AG04449 (cell line): ENCODE measurements at regions not wholly inside any gene's neighbourhood (a gene's known extent, or its start where the extent isn't known, plus 50 kb on each side); places are given as distances from the start of the nearest gene placed in this dataset.

Experiments
- CTCF ChIA-PET: fragments of 350-600 bp; formaldehyde crosslinking; extraction: SDS; loops from one replicate; lab custom pipeline; 2021; ENCODE audit warnings: antibody characterized with exemption; lab: Yijun Ruan, JAX
- POLR2A ChIA-PET: fragments of 400-600, 350-600 bp; formaldehyde crosslinking; extraction: SDS; loops from one replicate; lab custom pipeline; 2020; ENCODE audit warnings: antibody characterized with exemption, inconsistent platforms; lab: Yijun Ruan, JAX
- DNase-seq: peaks from one replicate; pipeline ENCODE4 v3.0.0-alpha.2; 2010; ENCODE audit warnings: low read depth, low spot score
- H3K4me3 ChIP-seq: 2 replicates; pipeline ENCODE4 v1.5.1; 2011; ENCODE audit warnings: low read depth, mild to moderate bottlenecking, control low read depth, low read length
- TF ChIP-seq, protein P1 (sequence below): IDR thresholded peaks from one replicate; pipeline ENCODE4 v1.5.1; 2011; ENCODE audit warnings: mild to moderate bottlenecking, moderate library complexity, low read length, control low read depth, inconsistent platforms; ENCODE audit not compliant: insufficient read depth; ENCODE audit errors: missing control alignments

DNA sequence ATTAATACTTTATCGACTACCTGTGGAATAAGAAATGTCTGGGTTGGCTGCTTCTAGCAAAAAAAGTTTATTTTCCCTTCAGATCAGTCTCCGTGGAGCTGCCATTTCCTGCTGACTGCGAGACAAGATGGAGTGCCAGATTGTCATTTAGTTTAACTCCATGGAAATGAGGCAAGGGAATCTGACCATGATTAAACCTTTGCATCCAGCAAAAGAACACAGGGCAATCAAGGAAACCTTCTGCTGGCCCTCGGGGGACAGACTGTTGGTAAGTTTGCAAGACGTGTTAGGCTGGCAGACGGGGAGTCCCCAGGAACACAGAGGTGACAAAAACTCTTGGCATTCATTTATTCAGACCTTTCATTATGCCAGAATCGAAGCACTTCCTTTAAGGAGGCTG lies 52.2 kb upstream of the SPACA1 start:
- POLR2A ChIA-PET: interaction anchor here (0.6 kb wide), 1 partner anchor 121 kb away, joined by 3 read pairs; no protein-coding TSS in a partner anchor
- TF ChIP-seq, protein P1, sequence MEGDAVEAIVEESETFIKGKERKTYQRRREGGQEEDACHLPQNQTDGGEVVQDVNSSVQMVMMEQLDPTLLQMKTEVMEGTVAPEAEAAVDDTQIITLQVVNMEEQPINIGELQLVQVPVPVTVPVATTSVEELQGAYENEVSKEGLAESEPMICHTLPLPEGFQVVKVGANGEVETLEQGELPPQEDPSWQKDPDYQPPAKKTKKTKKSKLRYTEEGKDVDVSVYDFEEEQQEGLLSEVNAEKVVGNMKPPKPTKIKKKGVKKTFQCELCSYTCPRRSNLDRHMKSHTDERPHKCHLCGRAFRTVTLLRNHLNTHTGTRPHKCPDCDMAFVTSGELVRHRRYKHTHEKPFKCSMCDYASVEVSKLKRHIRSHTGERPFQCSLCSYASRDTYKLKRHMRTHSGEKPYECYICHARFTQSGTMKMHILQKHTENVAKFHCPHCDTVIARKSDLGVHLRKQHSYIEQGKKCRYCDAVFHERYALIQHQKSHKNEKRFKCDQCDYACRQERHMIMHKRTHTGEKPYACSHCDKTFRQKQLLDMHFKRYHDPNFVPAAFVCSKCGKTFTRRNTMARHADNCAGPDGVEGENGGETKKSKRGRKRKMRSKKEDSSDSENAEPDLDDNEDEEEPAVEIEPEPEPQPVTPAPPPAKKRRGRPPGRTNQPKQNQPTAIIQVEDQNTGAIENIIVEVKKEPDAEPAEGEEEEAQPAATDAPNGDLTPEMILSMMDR: no peak
- CTCF ChIA-PET: no interaction called here
- H3K4me3 ChIP-seq: no peak overlapping the region
- no peak for DNase-seq

DNA sequence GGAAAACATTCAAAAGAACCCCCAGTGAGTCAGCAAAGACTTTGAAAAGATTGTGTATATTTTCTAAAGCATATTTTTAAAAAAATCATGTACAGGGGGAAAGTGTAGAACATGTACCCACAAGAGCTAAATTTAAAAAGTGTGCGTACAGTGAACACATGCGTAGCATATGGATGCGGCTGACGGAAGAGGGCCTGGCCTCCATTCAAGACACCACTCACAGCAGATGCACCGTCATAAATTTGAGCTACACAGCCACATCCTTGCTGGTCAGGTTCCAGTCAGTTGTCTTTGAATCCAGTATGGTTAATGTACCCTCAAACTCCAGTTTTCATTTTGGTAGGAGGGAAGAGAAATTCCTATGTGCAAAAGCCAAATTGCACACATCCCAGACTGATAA lies 54.3 kb upstream of the SPACA1 start:
- TF ChIP-seq, protein P1: no peak
- ChIA-PET POLR2A (no interaction called here), CTCF (no interaction called here)
- no peak overlapping the region for H3K4me3 ChIP-seq
- DNase-seq: no peak

DNA sequence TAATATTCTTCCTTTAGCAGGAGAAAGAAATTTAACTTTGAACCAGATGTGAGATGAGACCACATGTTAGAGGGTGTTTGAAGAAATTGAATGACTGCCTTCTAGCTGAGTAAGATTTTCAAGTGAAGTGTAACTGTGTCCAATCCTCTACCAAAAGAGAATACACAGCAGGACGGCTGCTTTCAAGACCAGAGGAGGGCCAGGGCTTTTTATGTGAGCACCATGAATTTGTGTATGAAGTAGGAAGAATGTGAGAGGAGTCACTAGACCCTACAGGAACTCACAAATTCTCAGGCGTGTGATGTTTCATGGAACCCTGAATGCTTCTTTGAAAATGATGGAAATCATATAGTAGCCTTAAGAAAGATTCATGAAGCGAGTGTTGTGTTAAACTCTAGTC lies 56.8 kb upstream of the SPACA1 start:
- CTCF ChIA-PET: no interaction called here
- H3K4me3 ChIP-seq: no peak overlapping the region
- POLR2A ChIA-PET: no interaction called here
- TF ChIP-seq, protein P1: no peak
- DNase-seq: no peak

DNA sequence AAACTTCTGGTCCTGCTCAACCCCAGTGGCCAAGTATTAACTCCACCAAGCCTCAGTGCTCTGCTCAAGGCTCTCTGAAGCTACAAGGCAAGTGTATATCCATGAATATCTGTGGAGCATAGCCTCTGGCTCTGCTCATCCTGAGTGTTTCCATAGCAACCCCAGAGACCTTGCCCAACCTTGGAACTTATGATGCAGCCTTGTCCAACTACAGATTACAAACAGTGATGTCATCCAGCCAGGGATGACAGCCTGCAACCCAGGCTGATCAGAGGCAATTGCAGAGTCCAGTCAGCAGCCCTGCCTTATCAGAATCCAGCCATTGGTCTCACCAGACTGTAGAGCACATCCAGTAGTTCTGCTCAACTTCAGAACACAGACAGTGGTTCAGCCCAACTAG lies 65.5 kb upstream of the SPACA1 start:
- TF ChIP-seq, protein P1: no peak
- ChIA-PET POLR2A (no interaction called here), CTCF (no interaction called here)
- no peak overlapping the region for H3K4me3 ChIP-seq
- no peak for DNase-seq

DNA sequence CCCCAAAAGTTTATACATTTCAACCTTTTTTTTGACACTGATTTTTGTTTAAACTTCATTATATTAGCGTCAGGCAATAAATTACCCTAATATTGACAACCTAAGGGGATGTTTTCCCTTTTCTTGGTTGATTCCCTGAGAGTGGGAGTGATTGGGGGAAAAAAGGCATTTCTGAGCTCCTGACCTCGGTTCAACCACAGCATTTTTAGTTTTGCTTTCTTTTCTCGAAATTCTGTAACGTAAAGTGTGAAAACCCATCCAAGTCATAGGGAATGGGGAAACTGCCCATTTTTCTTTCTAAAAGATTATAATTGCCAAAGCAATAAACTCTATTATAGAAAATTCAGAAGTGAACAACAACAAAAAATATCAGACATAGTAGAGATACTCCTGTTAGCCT lies 67.9 kb upstream of the SPACA1 start:
- CTCF ChIA-PET: no interaction called here
- TF ChIP-seq, protein P1: no peak
- no peak for DNase-seq
- POLR2A ChIA-PET: no interaction called here
- no peak overlapping the region for H3K4me3 ChIP-seq

DNA sequence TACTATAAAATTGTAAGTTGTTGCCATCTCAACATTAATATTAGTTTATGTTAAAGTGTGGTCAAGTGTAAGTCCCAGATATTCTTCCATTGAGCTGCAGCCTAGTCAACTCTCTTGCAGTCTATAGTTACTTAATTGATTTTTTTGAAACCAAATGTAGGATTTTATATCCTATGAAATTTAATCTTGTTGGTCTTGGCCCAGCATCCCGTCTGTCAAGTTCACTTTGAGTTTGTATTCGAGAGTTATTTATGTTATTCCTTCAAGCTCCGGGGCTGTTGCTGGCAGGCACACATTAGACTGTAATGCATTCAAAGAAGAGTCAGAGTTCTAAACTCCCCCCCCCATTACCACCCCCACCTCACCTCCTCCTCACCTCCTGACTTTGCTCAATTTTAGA lies 71.0 kb upstream of the SPACA1 start:
- no peak for DNase-seq
- CTCF ChIA-PET: no interaction called here

More for the DNA sequence above, 71.0 kb upstream of the SPACA1 start:
- no peak overlapping the region for H3K4me3 ChIP-seq
- TF ChIP-seq, protein P1: no peak
- POLR2A ChIA-PET: no interaction called here
